ENCODE measurements at regions not wholly inside any gene's neighbourhood (a gene's known extent, or its start where the extent isn't known, plus 50 kb on each side); places are given as distances from the start of the nearest gene placed in this dataset.
"Not testable (repeated sequence)": the region's sequence is repeated elsewhere in the genome, so short reads cannot be mapped to it uniquely, and the experiment has no call there.

- DNase-seq (ENCODE audit: low read depth): no peak
- no peak overlapping the region for H3K4me3 ChIP-seq (replicated peaks; ENCODE audit: low read depth, low read length)
- no peak for TF ChIP-seq CTCF (IDR thresholded peaks at IDR 0.05; ENCODE audit: low read length, missing control alignments)
These were observed 575.4 kb upstream of the FAM98A start for GRCh38 chr2:34174506-34174905.

- H3K4me3 ChIP-seq (replicated peaks; ENCODE audit: low read depth, low read length): no peak overlapping the region
- TF ChIP-seq CTCF (IDR thresholded peaks at IDR 0.05; ENCODE audit: low read length, missing control alignments): no peak
- no peak for DNase-seq (ENCODE audit: low read depth)
These were observed 563.1 kb upstream of the FAM98A start for GRCh38 chr2:34162231-34162630.

GRCh38 chr2:34161549-34161948 lies 562.5 kb upstream of the FAM98A start:
- DNase-seq (ENCODE audit: low read depth): no peak
- no peak for TF ChIP-seq CTCF (IDR thresholded peaks at IDR 0.05; ENCODE audit: low read length, missing control alignments)
- H3K4me3 ChIP-seq (replicated peaks; ENCODE audit: low read depth, low read length): no peak overlapping the region

GRCh38 chr2:34159901-34160300 lies 560.8 kb upstream of the FAM98A start:
- DNase-seq (ENCODE audit: low read depth): no peak
- H3K4me3 ChIP-seq (replicated peaks; ENCODE audit: low read depth, low read length): no peak overlapping the region
- TF ChIP-seq CTCF (IDR thresholded peaks at IDR 0.05; ENCODE audit: low read length, missing control alignments): no peak

- no peak overlapping the region for H3K4me3 ChIP-seq (replicated peaks; ENCODE audit: low read depth, low read length)
- TF ChIP-seq CTCF (IDR thresholded peaks at IDR 0.05; ENCODE audit: low read length, missing control alignments): no peak
- DNase-seq (ENCODE audit: low read depth): no peak
These were observed 554.4 kb upstream of the FAM98A start for GRCh38 chr2:34153484-34153883.

GRCh38 chr2:34147780-34148179 lies 548.7 kb upstream of the FAM98A start:
- no peak overlapping the region for H3K4me3 ChIP-seq (replicated peaks; ENCODE audit: low read depth, low read length)
- TF ChIP-seq CTCF (IDR thresholded peaks at IDR 0.05; ENCODE audit: low read length, missing control alignments): no peak
- DNase-seq (ENCODE audit: low read depth): no peak

- no peak for TF ChIP-seq CTCF (IDR thresholded peaks at IDR 0.05; ENCODE audit: low read length, missing control alignments)
- H3K4me3 ChIP-seq (replicated peaks; ENCODE audit: low read depth, low read length): no peak overlapping the region
- DNase-seq (ENCODE audit: low read depth): no peak
These were observed 544.0 kb upstream of the FAM98A start for GRCh38 chr2:34143149-34143548.

GRCh38 chr2:34142531-34143008 lies 543.5 kb upstream of the FAM98A start:
- not testable (repeated sequence) for DNase-seq (ENCODE audit: low read depth); H3K4me3 ChIP-seq (replicated peaks; ENCODE audit: low read depth, low read length)

- H3K4me3 ChIP-seq (replicated peaks; ENCODE audit: low read depth, low read length); DNase-seq (ENCODE audit: low read depth): not testable (repeated sequence)
These were observed 534.0 kb upstream of the FAM98A start for GRCh38 chr2:34133065-34133464.
